Activated CD8-positive, alpha-beta T cell treated with anti-CD3 and anti-CD28 coated beads for 36 hours (primary cell): ENCODE measurements at regions not wholly inside any gene's neighbourhood (a gene's known extent, or its start where the extent isn't known, plus 50 kb on each side); places are given as distances from the start of the nearest gene placed in this dataset.

Experiments
- ATAC-seq: fragments of 200-7000 bp; cut with Tn5 transposase; one replicate; pipeline ENCODE4 v1.10.0; 2021; ENCODE audit warnings: mild to moderate bottlenecking, moderate library complexity
- CTCF ChIA-PET: fragments of 350-600 bp; sonication (Branson Sonifier 250); formaldehyde crosslinking; loops from one replicate; lab custom pipeline; 2021; ENCODE audit warnings: antibody characterized with exemption; lab: Charles Lee
- POLR2A ChIA-PET: fragments of 350-600 bp; sonication (Branson Sonifier 250); formaldehyde crosslinking; loops from one replicate; lab custom pipeline; 2021; ENCODE audit warnings: antibody characterized with exemption; lab: Charles Lee
- DNase-seq: peaks from one replicate; pipeline ENCODE4 v3.0.0-alpha.2; 2020
- H3K27ac Mint-ChIP-seq: one replicate; pipeline ENCODE4 v1.8.0; 2021; ENCODE audit warnings: mild to moderate bottlenecking, mixed read lengths
- H3K27me3 Mint-ChIP-seq: one replicate; pipeline ENCODE4 v1.8.0; 2021; ENCODE audit warnings: mixed read lengths
- H3K36me3 Mint-ChIP-seq: one replicate; pipeline ENCODE4 v1.8.0; 2021; ENCODE audit warnings: low read depth, mixed read lengths
- H3K4me1 Mint-ChIP-seq: one replicate; pipeline ENCODE4 v1.8.0; 2021; ENCODE audit warnings: low read depth, mixed read lengths
- H3K4me3 Mint-ChIP-seq: one replicate; pipeline ENCODE4 v1.8.0; 2021; ENCODE audit warnings: mild to moderate bottlenecking, moderate library complexity, mixed read lengths
- H3K9me3 Mint-ChIP-seq: one replicate; pipeline ENCODE4 v1.8.0; 2021; ENCODE audit warnings: mixed read lengths
- CTCF ChIP-seq: fragments of 200-600 bp; IDR thresholded peaks from one replicate; pipeline ENCODE4 v1.8.0; 2022; ENCODE audit warnings: antibody characterized with exemption, mild to moderate bottlenecking
- intact Hi-C: fragments of 100-400 bp; cut with micrococcal nuclease; formaldehyde crosslinking; loops from one replicate; pipeline ENCODE4 v1.10.0; 2022

- no peak for TF ChIP-seq CTCF
- intact Hi-C loops = no loop called here
- ATAC-seq (no peak), DNase-seq (no peak)
- Mint-ChIP-seq H3K4me1 (no peaks in the 10 kb centered on the region), H3K36me3 (no peaks in the 10 kb centered on the region), H3K27ac (no peak overlapping the region), H3K27me3 (no peaks in the 10 kb centered on the region), H3K9me3 (peaks cover 15% of the 10 kb centered on the region), H3K4me3 (no peak overlapping the region)
- ChIA-PET POLR2A (no interaction called here), CTCF (no interaction called here)
Measured at GRCh38 chr10:88179831-88180230, 316.4 kb downstream of the PTEN start.

- POLR2A ChIA-PET = no interaction called here
- no peak for TF ChIP-seq CTCF
- ATAC-seq = no peak
- CTCF ChIA-PET = no interaction called here
- no peak overlapping the region for H3K4me3 Mint-ChIP-seq
- no peaks in the 10 kb centered on the region for H3K4me1 Mint-ChIP-seq
- peaks cover 7% of the 10 kb centered on the region for H3K9me3 Mint-ChIP-seq
- H3K27ac Mint-ChIP-seq = no peak overlapping the region
- no peaks in the 10 kb centered on the region for H3K27me3 Mint-ChIP-seq
- DNase-seq = no peak
- intact Hi-C loops = no loop called here
- H3K36me3 Mint-ChIP-seq = no peaks in the 10 kb centered on the region
Measured at GRCh38 chr10:88181902-88182600, 318.6 kb downstream of the PTEN start.

GRCh38 chr10:88182601-88182930 lies 319.1 kb downstream of the PTEN start:
- intact Hi-C loops = no loop called here
- DNase-seq = no peak
- CTCF ChIA-PET = no interaction called here

GRCh38 chr10:88184543-88185297 lies 321.3 kb downstream of the PTEN start:
- no peaks in the 10 kb centered on the region for H3K4me1 Mint-ChIP-seq
- H3K4me3 Mint-ChIP-seq = no peak overlapping the region
- POLR2A ChIA-PET = no interaction called here
- DNase-seq (no peak), ATAC-seq (no peak)
- CTCF ChIA-PET = interaction anchor here (0.9 to 1.1 kb wide), 2 partner anchors 10 to 78 kb away, joined by 3 to 4 read pairs; no protein-coding TSS in a partner anchor
- intact Hi-C loops = no loop called here
- H3K36me3 Mint-ChIP-seq = no peaks in the 10 kb centered on the region
- H3K27ac Mint-ChIP-seq = no peak overlapping the region
- no peaks in the 10 kb centered on the region for H3K9me3 Mint-ChIP-seq
- no peak for TF ChIP-seq CTCF
- no peaks in the 10 kb centered on the region for H3K27me3 Mint-ChIP-seq

More at GRCh38 chr10:88182601-88182930, 319.1 kb downstream of the PTEN start:
- no peak overlapping the region for H3K27ac Mint-ChIP-seq
- peaks cover 3% of the 10 kb centered on the region for H3K9me3 Mint-ChIP-seq
- POLR2A ChIA-PET = no interaction called here
- no peaks in the 10 kb centered on the region for H3K4me1 Mint-ChIP-seq
- TF ChIP-seq CTCF = no peak
- H3K27me3 Mint-ChIP-seq = no peaks in the 10 kb centered on the region
- no peak overlapping the region for H3K4me3 Mint-ChIP-seq
- no peak for ATAC-seq
- no peaks in the 10 kb centered on the region for H3K36me3 Mint-ChIP-seq

- DNase-seq (no peak), ATAC-seq (no peak)
- H3K36me3 Mint-ChIP-seq = no peaks in the 10 kb centered on the region
- TF ChIP-seq CTCF = no peak
- ChIA-PET POLR2A (no interaction called here), CTCF (interaction anchor here (1.1 kb wide), 1 partner anchor 79 kb away, joined by 3 read pairs; no protein-coding TSS in a partner anchor)
- H3K4me1 Mint-ChIP-seq = no peaks in the 10 kb centered on the region
- no peak overlapping the region for H3K4me3 Mint-ChIP-seq
- no peaks in the 10 kb centered on the region for H3K27me3 Mint-ChIP-seq
- intact Hi-C loops = no loop called here
- H3K27ac Mint-ChIP-seq = no peak overlapping the region
- H3K9me3 Mint-ChIP-seq = no peaks in the 10 kb centered on the region
Measured at GRCh38 chr10:88185830-88186229, 322.4 kb downstream of the PTEN start.
